DMS 273 treated with DMSO at 0.1 percent for 48 hours (cell line): ENCODE measurements at regions not wholly inside any gene's neighbourhood (a gene's known extent, or its start where the extent isn't known, plus 50 kb on each side); places are given as distances from the start of the nearest gene placed in this dataset.
"Not testable (repeated sequence)": the region's sequence is repeated elsewhere in the genome, so short reads cannot be mapped to it uniquely, and the experiment has no call there.

ENCODE experiments used
- DNase-seq: peaks from one replicate; lab custom pipeline; 2025; lab: John Stamatoyannopoulos, UW

DNA sequence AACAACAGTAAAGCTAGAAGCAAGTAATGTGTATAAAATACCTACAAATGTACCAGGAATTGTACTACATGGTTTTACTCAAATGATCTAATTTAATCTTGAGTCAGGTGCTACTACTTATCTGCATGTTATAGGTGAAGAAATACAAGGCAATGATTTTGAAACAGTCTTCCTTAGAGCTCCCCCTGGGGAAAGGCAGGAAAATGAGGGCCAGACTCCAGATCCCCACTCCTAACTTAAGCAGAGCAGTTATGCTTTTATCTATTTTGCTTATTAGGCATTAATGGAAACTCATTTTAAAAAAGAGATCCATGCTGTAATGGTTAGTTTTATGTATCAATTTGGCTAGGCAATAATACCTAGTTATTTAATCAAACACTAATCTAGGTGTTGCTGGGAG, 109.3 kb upstream of the CPSF6 start:
- DNase-seq: no peak

DNA sequence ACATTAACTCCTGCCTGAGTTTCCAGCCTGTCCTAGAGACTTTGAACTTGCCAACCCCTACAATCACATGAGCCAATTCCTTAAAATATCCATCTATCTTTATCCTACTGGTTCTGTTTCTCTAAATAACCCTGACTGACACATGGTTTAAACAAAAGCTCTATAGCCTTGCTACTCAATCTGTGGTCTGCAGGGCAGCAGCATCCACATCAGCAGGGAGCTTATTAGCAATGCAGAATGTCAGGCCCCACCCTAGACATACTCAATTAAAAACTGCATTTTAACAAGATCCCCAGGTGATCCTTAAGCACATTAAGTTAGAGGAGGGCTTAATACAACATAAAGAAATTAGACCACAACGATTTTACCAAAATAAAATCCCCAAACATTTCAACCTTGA, 108.3 kb upstream of the CPSF6 start:
- no peak for DNase-seq

DNA sequence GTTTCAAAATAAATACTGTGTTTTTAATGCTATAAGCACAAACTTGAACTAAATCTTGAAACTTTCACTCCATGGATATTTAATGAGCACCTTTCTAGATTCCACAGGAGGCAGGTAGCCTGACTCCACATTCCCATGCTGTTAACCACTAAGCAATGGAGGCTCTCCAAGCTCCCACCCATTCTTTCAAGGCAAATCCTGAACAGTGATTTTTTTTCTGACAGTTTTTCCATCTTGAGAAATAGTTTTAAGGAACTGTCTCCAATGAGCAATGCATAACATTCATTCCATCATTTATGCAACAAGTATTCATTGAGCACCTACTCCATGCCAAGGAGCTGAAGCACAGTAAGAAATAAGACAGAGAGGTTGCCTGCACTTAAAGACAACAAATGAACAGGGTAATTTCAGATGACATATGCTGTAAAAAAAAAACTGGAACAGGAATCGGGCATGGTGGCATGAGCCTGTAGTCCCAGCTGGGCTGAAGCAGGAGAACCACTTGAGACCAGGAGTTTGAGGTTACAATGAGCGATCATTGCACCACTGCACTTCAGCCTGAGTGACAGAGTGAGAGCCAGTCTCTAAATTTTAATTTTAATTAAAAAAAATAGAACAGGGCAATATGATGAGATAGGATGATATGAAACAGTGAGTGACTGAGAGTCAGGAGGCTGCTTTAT, 102.3 kb upstream of the CPSF6 start:
- no peak for DNase-seq

DNA sequence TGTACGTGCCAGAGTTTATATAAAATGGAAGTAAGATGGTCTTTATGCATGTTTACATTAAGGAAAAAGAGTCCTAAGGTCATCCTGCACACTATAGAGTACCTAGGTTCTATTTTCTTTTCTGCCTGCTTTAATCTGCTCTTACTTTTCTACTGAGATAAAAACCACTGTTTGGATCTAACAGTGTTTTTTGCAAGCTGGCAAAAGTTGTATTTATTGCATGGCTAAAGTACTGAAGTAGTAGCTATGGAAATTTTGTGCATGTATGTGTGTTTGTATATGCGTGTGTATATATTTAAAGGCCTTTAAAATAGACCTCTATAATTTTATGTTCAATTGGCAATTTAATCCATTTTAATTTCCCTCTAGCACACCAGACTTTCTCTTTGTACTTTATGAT, 98.3 kb upstream of the CPSF6 start:
- DNase-seq: no peak

DNA sequence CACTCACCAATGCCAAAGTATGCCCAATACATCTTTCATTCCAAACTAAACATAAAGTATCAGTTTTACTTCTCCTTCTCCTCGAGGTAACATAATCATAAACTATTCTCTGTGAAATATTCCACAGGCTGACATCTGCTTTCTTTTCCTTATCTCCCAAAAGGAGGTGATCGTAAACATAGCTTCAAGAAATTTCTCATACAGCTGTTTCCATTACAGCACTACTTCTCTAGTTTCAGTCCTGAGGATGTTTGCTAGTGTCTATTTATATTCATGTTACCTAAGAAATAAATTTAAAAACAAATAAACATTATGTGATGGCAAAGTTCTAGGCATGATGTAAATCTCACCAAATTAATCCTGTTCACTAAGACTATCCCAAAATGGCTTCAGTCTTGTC, 90.1 kb upstream of the CPSF6 start:
- no peak for DNase-seq

DNA sequence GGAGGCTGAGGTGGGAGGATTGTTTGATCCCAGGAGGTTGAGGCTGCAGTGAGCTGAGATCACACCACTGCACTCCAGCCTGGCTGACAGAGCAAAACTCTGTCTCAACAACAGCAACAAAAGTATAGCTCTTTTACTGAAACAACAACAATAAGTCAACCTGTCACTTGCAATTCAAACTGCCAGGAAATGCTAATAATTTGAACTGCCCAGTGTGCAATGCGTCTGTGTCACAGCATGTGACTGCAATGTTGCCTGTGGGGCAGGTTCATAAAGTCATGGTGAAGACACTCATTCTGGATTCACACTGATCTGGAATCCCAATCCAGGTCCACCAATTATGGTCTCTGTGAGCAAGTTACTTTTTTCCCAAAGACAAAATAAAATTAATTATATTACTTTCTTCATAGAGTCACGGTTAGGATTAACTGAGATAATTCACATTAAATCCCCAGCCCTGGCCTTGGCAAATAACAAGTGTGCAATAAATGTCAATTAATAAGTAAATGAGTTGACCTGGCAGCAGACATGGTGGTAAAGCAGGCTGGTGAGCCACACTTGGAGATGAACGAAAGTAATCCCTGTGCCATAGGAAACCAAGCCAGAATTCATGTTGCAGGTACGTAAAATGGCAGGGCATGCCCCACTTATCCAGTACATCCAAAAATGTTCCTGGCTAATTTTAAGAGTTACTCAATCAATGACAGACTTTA, 89.1 kb upstream of the CPSF6 start:
- no peak for DNase-seq

DNA sequence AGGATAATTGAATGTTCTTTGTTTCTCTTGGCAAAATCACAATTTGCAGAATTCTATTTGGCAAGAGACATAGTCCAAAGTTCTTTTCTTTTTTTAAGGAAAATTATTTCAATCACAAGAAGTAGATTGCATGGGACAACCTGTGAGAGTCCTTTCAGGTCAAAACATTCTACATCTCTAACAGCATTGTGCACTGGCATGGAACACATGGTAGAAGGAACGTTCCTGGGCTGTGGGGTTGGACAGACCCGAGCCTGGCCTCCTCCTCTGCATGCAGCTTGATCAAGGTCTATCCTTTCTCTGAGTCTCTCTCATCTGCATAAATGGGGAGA, 88.6 kb upstream of the CPSF6 start:
- DNase-seq: no peak

DNA sequence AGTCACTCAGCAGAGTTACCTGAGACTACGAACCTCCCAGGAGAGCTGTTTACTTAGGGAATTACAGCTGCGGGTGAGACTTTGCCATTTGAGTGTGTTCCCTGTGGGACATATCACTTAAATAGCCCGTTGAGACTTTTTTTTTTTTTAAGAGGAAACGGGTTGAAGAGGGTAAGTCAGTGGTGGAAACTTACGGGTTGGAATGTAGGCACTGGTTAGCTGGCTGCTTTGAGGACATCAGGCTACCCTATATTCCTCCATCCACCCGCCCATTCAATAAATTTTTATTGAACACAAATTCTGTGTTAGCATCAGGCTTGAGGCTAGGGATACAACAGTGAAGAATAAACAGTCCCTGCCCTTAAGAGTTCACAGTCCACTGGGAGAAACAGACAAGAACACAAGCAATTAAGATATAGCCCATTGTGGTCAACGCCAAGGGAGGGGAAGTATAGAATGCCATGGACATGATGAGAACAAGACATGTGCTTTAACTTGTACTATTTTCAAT, 88.1 kb upstream of the CPSF6 start:
- DNase-seq: no peak

DNA sequence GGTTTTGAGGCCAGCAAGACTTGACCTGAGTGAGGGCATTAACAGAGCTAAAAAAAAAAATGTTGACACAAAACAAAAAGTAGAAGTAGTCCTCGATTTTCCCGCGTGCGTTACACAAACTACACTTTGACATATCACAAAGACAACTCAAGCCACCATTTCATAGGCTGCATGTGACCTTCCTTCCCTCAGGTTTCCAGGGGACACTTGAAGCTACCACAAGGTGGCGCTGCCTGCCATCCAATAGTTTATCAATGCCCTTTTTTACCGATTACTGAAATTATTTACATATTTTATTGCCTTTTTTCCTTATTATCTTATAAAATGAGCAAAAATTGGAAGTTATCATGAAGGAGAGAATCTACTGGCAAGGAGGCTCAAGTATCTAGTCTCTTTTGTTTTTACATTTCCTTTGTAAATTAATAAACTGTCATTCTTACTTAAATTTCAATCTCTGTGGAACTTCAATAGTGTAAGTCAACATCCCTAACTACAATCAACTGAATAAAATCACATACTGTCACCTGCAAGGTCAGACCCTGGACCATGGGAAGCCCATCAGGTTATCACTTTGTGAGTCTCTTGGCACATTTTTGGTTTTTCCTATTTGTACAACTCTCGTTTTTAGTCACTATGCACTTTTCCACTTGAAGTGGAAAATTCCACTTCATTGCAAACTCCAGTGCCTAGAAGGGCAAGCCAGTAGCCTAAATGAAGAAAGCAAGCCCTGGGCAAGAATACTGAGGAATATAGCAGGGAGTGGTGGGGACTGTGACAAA, 84.6 kb upstream of the CPSF6 start:
- no peak for DNase-seq

DNA sequence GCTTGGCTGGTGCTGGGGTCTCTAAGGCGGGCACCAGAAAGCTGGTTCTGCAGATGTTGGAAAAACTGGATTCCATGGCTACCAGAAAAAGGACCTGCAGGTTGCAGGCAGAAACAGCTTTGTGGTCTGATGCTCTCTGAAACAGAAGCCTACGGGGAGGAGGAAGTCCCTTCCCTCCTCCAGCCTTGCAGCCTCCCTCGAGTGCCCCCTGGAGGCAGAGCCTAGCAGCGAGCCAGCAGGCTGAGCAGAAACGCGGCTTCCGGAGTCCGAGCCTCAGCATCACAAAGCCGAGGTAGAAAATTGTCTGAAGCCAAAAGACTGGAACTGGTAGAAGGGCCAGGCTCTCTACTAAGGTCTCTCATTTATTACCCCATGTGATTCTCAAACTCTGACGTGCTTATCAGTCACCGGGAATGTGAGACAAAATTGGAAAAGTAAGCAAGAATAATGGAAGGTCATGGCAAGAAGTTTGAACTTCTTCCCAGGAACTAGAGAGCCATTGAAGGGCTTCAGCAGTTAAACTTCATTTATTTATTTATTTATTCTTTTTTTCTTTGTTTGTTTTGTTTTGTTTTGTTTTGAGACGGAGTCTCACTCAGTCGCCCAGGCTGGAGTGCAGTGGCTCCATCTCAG, 82.2 kb upstream of the CPSF6 start:
- DNase-seq: peak; percentile 42

DNA sequence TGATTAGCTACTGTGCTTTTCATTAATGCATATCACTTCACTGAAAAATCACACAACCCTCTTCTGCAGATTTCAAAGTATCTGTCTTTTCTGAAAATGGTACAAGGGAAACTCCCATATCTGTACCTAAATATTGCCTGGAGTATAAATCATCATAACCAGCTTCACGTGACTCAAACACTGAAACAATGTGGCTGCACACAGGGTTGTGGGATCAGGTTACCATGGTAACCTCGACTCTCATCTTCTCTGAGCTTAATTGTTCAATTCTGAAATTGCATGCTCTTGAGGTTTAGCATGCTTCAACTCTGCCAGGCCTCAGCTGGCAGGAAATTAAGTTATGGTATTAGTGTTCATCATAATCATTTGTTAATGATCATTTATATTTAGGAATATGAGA, 77.5 kb upstream of the CPSF6 start:
- no peak for DNase-seq

DNA sequence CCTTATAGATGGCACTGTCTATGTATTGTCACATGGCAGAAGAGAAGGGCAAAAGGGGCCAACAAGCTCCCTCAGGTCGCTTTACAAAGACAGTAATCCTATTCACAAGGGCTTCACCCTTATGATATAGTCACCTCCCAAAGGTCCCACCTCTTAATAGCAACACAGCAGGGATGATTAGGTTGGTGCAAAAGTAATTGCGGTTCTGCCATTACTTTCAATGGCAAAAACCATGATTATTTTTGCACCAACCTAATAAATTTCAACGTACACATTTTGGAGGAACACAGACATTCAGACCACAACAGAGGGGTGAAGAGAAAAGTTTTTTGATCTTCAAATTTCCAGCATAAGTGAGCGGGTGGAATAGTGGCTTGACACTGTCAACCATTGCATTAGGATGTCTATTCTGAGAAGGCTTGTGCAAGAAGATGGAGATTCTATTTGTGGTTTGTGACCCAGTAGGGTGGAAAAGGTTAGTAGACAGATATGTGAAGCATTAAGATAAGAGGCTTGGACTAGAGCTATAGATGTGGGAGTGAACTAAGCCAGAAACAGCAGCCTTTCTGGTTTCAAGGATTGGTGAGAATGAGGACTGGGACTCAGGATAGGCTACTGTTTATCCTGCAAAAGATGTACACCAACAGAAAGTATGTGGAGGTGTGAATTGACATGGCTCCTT, 75.5 kb upstream of the CPSF6 start:
- DNase-seq: no peak

DNA sequence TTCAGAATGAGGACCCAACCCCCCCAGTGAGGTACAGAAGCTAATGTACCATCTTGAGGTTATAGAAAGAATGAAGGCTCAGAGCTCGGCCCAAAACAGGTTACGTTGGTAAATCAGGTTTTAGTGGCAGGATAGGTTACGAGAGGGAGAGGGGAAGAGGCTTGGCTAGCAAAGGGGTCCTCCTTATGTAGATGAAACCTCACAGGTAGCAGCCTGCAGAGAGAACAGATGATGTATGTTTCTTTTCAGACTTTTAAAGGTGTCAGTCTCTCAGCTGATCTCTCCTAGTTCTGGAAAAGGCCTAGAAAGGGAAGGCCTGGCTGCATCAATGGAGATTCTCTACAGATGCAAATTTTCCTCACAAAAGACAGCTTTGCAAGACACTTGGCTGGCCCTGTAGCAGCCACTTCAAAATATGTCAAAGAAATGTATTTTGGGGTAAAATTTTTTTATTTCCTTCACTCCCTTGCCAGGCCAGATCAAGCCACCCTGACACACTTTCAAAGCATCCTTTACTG, 71.7 kb upstream of the CPSF6 start:
- no peak for DNase-seq

DNA sequence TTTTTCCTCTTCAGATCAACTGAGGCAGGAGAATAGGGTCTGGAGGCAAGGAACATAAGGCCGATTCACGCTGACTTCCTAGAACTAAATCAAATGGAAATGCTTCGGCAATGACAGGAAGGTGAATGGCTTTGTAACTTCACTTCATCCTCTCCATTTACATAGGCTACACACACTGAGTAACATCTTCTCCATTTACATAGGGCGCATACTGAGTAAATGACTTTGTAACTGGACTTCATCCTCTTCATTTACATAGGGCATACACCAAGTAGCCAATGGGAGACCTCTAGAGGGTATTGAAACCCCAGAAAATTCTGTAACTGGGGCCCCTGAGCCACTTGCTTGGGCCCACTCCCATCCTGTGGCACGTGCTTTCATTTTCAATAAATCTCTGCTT, 71.0 kb upstream of the CPSF6 start:
- DNase-seq: no peak

DNA sequence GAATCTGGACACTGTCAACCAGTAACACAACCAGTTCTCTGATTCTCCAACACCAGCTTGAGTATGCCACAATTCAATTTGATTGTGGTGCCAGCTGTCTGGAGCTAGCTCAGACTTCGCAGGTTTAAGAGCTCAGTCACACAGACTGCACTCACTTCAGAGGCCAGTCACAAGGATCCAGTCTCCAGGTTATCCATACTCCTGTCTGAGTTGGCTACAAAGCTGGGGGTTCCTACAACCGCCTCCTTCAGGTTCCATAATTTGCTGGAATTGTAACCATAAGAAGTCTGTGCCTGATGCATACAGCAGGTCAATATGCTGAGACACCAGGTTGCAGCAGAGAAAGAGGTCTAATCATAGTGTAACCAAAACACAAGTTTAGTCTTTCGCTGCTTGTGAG, 70.5 kb upstream of the CPSF6 start:
- DNase-seq: no peak

DNA sequence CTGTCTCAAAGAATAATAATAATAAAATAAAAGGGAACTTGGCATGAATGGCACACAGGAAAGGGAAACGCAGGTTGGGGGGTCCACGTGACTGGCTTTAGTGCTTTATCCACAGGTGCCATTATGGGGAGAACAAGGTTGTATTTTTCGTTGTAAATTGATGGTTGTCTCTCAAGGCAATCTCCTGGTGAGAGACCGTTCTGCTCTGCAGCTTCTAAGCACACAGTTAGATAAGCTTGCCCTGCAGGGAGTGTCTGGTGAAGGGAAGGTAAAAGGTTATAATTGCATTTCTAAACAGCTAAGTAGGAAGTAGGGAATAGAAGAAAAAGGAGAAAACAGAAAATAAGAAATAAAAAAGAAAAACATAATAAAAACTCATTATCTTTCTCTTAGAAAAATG, 69.1 kb upstream of the CPSF6 start:
- no peak for DNase-seq

DNA sequence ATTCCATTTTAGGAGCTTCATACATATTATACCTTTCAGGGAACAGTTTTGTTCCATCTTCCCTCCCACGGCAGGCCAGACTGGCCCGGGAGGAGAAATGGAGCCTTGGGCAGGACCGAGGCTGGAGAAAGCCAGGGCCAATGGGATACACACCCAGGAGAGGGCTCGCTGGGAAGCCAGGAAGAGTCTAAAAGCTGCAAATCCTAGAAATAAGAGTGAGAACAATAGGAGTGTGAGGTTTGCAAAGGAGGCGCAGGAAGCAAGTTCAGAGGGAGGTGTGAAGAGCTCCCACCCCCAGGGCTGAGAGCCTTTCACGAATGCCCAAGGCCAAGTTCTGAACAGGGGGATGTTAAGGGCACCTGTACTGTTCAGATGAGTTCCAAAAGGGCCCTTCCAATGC, 67.5 kb upstream of the CPSF6 start:
- no peak for DNase-seq

DNA sequence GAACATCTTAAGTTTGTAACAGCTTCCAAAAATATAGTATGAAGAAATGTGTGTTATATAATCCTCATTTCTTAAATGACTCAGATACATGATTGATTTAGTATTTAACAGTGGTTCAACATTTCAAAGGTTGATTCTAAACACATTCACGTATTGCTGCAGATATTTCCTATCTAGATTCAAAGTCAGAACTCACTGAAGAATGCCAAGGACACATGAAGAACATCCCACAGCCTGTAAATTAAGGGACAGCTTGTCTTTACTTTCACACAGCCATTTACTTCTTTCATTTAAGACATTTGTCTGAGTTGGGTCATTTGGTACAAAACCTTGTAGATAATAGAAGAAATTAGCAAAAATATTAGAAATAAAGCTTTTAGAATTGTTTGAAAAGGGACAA, 66.9 kb upstream of the CPSF6 start:
- DNase-seq: no peak

DNA sequence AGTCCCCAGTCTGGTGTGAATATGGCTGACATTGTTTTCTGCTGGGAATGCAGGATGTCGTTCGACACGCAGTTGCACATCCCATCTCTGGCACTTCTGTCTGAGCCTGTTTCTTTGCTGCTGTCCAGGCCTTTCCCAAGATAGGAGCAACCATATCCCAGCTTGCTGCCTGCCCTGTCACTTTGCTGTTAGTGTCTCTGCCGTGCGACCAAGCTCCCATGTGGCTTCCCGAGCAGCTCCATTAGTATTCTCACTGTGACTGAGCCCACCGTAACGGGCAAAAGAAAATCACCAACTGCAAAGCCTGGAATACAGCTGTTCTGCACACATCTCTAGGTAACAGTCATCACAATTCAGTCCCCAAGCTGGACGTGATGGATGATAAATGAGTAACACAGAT, 66.0 kb upstream of the CPSF6 start:
- DNase-seq: no peak

DNA sequence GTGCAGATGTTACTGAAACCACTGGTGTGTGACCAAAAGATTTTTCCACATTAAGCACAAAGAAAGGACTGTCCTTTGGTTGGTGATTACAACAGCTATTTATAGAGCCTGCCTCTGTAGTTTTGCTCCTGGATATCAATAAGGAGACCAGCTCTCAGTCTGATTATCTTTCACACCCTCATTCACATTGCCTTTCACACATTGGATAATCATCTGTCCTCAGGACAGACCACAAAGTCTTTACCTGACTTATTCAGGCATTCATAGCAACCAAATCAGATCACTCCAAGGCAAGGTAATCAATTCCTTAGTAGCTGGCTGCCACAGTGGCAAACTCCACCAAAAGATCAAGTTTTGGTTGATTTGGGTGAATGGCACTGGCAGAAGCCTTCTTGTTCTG, 59.6 kb upstream of the CPSF6 start:
- no peak for DNase-seq

DNA sequence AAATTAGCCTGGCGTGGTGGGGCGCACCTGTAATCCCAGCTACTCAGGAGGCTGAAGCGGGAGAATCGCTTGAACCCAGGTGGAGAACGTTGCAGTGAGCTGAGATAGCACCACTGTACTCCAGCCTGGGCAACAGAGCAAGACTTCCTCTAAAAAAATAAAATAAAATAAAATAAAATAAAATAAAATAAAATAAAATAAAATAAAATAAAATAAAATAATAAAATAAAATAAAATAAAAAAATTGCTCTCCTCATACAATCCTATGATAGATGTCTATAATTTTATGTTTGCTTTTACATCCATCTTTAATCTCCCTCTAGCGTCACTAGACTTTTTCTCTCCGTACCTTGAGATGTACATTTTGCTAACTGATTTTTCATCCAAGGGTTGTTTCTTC, 51.8 kb upstream of the CPSF6 start:
- not testable (repeated sequence) for DNase-seq
